Bronchial epithelial cell (primary cell): ENCODE measurements at regions not wholly inside any gene's neighbourhood (a gene's known extent, or its start where the extent isn't known, plus 50 kb on each side); places are given as distances from the start of the nearest gene placed in this dataset.

Experiments
- DNase-seq: peaks from one replicate; pipeline ENCODE4 v3.0.0-alpha.2; 2010; ENCODE audit warnings: low read depth
- FAIRE-seq: peaks from 2 replicates; lab custom pipeline; 2011; peaks lifted over from hg19 to GRCh38; lab: Jason Lieb, UNC
- H3K27me3 ChIP-seq: 2 replicates; pipeline ENCODE4 v1.5.1; 2011; ENCODE audit warnings: low read length; ENCODE audit not compliant: control insufficient read depth, insufficient read depth
- H3K36me3 ChIP-seq: 2 replicates; pipeline ENCODE4 v1.5.1; 2011; ENCODE audit warnings: low read length; ENCODE audit not compliant: control insufficient read depth, insufficient read depth
- H3K4me3 ChIP-seq: 2 replicates; pipeline ENCODE4 v1.5.1; 2011; ENCODE audit warnings: mild to moderate bottlenecking, low read depth, low read length, control low read depth
- TF ChIP-seq, protein P1 (sequence below): IDR thresholded peaks from 2 replicates; pipeline ENCODE4 v1.5.1; 2011; ENCODE audit warnings: mild to moderate bottlenecking, moderate library complexity, low read length, control low read depth, inconsistent platforms; ENCODE audit not compliant: insufficient read depth, severe bottlenecking

DNA sequence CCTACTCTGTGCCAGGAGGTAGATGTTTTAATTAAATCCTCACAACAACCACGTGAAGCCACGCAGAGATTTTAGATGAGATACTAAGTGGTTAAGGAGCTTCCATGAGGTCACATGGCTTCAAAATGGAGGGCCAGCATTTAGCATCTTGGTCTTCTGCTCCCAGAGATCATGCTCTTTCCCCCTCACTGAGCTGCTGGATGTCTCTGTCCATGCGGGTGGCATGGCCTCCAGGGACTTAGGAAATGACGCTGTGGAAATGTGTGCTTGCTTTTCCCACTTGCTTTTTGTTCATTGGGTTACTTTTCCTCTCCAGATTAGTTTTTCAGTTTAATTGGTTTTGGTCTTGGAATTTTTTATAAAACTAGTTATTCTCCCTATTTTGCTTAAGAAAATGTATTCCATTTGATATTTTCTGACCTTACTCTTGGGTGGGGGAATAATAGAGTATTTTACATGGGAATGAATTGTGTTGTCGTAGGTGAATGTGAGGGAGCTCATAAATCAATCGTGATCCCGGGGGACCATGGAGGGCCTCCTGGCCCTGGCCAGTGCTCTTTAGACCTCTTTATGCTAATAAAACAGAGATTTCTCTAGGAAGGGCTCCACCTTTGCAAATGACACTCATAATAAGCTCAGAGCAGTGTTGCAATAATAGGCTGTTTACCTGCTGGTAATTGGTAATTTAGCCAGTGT, 376.0 kb upstream of the ONECUT1 start:
- no peaks in the 10 kb centered on the region for H3K36me3 ChIP-seq
- H3K4me3 ChIP-seq, result no peak overlapping the region
- TF ChIP-seq, protein P1, sequence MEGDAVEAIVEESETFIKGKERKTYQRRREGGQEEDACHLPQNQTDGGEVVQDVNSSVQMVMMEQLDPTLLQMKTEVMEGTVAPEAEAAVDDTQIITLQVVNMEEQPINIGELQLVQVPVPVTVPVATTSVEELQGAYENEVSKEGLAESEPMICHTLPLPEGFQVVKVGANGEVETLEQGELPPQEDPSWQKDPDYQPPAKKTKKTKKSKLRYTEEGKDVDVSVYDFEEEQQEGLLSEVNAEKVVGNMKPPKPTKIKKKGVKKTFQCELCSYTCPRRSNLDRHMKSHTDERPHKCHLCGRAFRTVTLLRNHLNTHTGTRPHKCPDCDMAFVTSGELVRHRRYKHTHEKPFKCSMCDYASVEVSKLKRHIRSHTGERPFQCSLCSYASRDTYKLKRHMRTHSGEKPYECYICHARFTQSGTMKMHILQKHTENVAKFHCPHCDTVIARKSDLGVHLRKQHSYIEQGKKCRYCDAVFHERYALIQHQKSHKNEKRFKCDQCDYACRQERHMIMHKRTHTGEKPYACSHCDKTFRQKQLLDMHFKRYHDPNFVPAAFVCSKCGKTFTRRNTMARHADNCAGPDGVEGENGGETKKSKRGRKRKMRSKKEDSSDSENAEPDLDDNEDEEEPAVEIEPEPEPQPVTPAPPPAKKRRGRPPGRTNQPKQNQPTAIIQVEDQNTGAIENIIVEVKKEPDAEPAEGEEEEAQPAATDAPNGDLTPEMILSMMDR, result no peak
- FAIRE-seq (peak; percentile 88), DNase-seq (no peak)
- no peaks in the 10 kb centered on the region for H3K27me3 ChIP-seq

DNA sequence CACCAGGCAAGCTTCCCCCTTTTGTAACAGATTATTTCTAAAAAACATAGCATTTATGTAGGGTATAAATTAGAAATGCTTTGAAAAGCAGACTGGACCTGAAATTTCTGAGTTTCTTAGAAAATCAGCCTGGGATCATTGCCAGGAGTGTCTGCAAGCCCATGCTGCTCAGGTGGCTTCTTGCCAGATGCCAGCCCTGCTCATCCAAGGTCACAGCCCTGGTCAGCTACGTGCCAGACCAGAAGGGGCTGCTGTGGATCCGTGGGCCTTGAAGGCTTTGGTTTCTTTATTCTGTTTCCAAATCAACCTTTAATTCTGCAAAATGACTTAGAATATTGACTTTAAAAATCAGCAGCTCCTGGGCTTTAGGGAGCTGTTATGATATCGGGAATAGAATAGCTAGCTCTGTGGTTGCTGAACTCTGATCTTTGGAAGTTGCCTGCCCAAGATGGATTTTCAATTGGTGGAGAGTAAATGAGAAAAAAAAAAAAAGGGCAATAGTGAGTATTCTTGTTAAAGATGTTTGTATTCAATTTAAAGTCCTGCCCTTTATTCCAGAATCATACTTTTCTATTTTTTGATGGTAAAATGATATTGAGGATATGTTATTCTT, 370.1 kb upstream of the ONECUT1 start:
- DNase-seq, result no peak
- Histone ChIP-seq H3K36me3 (no peaks in the 10 kb centered on the region), H3K4me3 (no peak overlapping the region), H3K27me3 (no peaks in the 10 kb centered on the region)
- TF ChIP-seq, protein P1, result no peak
- no peak for FAIRE-seq

DNA sequence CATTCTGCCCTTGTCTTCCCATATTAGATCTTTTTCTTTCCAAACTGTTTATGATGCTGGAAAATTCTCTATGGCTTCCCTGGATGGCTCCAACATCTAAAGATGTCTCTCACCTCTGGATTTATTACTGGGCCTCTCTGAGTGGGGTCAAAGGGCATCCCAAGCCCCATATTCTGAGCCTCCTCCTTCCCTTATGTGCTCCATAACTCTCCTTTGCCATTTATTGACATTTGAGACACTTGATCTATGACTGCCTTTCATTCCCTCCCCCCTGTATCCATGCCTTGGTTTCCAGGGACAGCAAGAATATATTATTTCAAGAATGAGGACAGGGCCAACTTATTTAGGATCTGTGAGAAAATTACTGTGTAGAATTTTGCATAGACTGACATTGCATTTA, 369.3 kb upstream of the ONECUT1 start:
- Histone ChIP-seq H3K4me3 (no peak overlapping the region), H3K27me3 (no peaks in the 10 kb centered on the region), H3K36me3 (no peaks in the 10 kb centered on the region)
- TF ChIP-seq, protein P1, result no peak
- DNase-seq (no peak), FAIRE-seq (no peak)

DNA sequence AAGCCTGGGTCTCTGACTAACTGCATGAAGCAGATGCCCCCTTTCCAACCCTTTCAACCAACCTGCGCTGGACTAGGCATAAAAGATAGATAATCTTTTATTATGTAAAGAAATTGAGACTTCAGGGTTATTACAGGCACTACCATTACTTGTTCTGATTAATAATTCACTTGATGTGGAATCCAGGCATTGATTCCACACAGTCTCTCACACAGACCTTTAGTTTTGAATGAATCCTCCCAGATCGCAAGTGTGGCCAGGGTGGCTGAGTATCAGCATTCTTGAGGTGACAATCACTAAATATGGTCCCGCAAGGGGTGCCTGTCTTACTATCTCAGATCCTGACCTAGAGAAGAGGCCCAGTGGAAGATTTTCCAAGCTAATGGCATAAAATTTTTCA, 368.9 kb upstream of the ONECUT1 start:
- FAIRE-seq (no peak), DNase-seq (no peak)
- TF ChIP-seq, protein P1, result no peak
- no peak overlapping the region for H3K4me3 ChIP-seq
- H3K36me3 ChIP-seq, result no peaks in the 10 kb centered on the region
- no peaks in the 10 kb centered on the region for H3K27me3 ChIP-seq

DNA sequence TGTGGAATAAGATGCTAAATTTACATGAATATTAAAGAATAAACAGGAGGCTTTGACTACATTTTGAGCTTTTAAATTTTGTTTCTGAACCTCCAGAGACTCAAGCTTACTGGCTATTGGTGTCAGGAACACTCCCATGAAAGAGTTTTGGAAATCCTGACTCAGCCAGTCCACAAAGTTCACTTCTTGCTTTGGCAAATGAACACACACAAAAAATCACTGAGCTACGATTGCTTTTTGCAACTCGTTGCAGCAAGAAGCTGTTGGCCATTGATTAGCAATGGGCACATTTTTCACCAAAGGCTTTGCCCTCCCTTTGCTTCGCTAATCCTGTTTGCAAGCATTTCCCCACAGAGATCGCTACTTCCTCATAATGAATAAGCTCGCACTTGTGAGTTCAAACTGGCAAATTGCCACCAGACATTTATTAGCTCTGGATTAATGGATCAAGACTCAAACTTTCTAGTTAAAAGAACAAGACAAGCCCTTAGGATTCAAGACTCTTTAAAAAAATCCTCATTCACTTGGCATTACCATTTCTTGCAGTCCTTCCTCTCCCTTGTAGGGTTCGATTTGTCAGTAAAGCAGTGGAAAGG, 343.2 kb upstream of the ONECUT1 start:
- TF ChIP-seq, protein P1, result no peak
- Histone ChIP-seq H3K27me3 (no peaks in the 10 kb centered on the region), H3K4me3 (no peak overlapping the region), H3K36me3 (no peaks in the 10 kb centered on the region)
- DNase-seq (no peak), FAIRE-seq (no peak)
